ENCODE measurements at regions not wholly inside any gene's neighbourhood (a gene's known extent, or its start where the extent isn't known, plus 50 kb on each side); places are given as distances from the start of the nearest gene placed in this dataset.

DNA sequence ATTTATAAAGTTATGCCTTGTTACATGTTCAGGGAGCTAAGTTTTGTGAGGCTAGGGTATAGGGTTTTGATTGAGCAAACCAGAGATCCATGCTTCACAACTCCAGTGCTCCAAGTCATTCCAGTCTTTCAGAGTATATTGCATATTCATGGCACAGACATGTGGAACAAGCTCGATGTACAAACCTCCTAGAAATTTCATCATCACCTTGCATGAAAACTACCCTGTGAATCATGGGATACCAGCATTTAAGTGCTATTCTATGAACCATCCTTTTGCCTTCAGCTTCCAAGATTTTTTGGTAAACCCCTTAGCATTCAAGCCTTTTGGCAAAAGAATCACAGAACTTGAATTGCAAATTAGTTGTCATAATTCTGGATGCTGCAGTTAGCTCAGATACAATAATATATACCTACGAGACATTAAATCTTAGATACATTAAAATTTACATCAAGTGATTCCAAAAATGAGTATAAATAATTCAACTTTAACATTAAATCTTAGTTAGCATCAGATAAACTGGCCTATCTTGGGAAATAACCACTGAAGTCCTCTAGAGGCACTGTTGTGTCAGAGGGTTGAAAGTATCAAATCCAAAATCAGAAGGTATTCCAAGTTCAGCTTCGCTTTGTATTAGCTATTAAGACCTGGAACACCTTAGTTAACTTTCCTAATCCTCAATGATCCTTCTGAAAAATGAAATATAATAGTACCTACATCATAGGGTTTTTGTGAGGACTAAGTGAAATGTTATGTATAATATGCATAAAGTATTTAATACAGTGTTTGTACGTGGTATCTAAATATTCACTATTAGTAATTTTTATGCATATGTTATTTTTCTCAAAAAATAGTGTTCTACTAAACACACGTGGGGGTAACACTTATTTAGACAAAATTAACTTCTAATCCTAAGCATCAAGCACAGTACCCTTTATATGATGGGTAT is 55.5 kb upstream of the CABCOCO1 start:
- no peak overlapping the region for H3K4me3 ChIP-seq (ENCODE audit: low read depth in 1 of 3, low read length in 3 of 3)
- no peaks in the 10 kb centered on the region for H3K36me3 ChIP-seq (ENCODE audit: control insufficient read depth in 4 of 4, insufficient read depth in 3 of 4, low read depth in 1 of 4, low read length in 3 of 4)
- H3K27ac ChIP-seq (ENCODE audit: low read depth in 1 of 2, low read length in 2 of 2) = no peak overlapping the region
- no peaks in the 10 kb centered on the region for H3K27me3 ChIP-seq (ENCODE audit: control insufficient read depth in 4 of 4, insufficient read depth in 4 of 4, low read length in 3 of 4)
- 64% methylated on average over 5 of the region's 5 CpGs for WGBS
- TF ChIP-seq, protein P1, sequence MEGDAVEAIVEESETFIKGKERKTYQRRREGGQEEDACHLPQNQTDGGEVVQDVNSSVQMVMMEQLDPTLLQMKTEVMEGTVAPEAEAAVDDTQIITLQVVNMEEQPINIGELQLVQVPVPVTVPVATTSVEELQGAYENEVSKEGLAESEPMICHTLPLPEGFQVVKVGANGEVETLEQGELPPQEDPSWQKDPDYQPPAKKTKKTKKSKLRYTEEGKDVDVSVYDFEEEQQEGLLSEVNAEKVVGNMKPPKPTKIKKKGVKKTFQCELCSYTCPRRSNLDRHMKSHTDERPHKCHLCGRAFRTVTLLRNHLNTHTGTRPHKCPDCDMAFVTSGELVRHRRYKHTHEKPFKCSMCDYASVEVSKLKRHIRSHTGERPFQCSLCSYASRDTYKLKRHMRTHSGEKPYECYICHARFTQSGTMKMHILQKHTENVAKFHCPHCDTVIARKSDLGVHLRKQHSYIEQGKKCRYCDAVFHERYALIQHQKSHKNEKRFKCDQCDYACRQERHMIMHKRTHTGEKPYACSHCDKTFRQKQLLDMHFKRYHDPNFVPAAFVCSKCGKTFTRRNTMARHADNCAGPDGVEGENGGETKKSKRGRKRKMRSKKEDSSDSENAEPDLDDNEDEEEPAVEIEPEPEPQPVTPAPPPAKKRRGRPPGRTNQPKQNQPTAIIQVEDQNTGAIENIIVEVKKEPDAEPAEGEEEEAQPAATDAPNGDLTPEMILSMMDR (IDR thresholded peaks at IDR 0.05; ENCODE audit: low read depth, low read length, missing input control) = peak; percentile 31
- TF ChIP-seq RAD21 (IDR thresholded peaks at IDR 0.05) (peak; percentile 32 to 40), RXRA (IDR thresholded peaks at IDR 0.05) (no peak), HNF4A (conservative IDR thresholded peaks at IDR 0.05) (peak in 1 of 2 donors; percentile 6)
- no peaks in the 10 kb centered on the region for H3K9me3 ChIP-seq (ENCODE audit: control insufficient read depth in 4 of 4, low read length in 3 of 4)
- H3K9ac ChIP-seq (ENCODE audit: low read depth in 1 of 2, low read length in 2 of 2) = no peak overlapping the region
- no peak for DNase-seq (ENCODE audit: low spot score)
- no peaks in the 10 kb centered on the region for H3K4me1 ChIP-seq (ENCODE audit: control insufficient read depth in 4 of 4, insufficient read depth in 4 of 4, low read length in 3 of 4)

DNA sequence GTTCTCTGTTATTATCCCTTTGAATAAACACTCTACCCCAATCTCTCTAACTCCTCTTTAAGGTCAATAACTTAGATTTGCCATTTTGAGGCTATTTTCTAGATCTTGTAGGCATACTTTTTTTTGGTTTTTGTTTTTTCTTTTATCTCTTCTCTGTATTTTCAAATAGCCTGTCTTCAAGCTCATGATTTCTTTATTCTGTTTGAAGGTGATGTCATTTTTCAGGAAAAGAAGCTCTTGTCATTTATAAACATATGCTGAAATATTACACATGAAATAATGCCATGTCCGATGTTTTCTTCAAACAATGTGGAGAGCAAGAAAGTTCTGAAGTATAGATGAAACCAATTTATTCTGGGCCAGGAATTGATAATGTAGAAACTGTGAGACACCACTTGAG is 57.5 kb upstream of the CABCOCO1 start:
- H3K9ac ChIP-seq (ENCODE audit: low read depth in 1 of 2, low read length in 2 of 2) = no peak overlapping the region
- TF ChIP-seq FOXA1 (IDR thresholded peaks at IDR 0.05) (no peak), RAD21 (IDR thresholded peaks at IDR 0.05) (no peak), JUND (IDR thresholded peaks at IDR 0.05) (no peak), SP1 (IDR thresholded peaks at IDR 0.05) (no peak), TAF1 (conservative IDR thresholded peaks at IDR 0.05) (no peak), YY1 (IDR thresholded peaks at IDR 0.05) (no peak), HNF4A (conservative IDR thresholded peaks at IDR 0.05) (no peak), NR2F2 (IDR thresholded peaks at IDR 0.05) (no peak), RXRA (IDR thresholded peaks at IDR 0.05) (no peak), EGR1 (IDR thresholded peaks at IDR 0.05; ENCODE audit: low read depth in 2 of 2) (no peak), HNF4G (IDR thresholded peaks at IDR 0.05) (no peak), FOXA2 (IDR thresholded peaks at IDR 0.05) (no peak), GABPA (IDR thresholded peaks at IDR 0.05 in 1 of 2, conservative IDR thresholded peaks at IDR 0.05 in 1 of 2) (no peak)
- TF ChIP-seq, protein P2, sequence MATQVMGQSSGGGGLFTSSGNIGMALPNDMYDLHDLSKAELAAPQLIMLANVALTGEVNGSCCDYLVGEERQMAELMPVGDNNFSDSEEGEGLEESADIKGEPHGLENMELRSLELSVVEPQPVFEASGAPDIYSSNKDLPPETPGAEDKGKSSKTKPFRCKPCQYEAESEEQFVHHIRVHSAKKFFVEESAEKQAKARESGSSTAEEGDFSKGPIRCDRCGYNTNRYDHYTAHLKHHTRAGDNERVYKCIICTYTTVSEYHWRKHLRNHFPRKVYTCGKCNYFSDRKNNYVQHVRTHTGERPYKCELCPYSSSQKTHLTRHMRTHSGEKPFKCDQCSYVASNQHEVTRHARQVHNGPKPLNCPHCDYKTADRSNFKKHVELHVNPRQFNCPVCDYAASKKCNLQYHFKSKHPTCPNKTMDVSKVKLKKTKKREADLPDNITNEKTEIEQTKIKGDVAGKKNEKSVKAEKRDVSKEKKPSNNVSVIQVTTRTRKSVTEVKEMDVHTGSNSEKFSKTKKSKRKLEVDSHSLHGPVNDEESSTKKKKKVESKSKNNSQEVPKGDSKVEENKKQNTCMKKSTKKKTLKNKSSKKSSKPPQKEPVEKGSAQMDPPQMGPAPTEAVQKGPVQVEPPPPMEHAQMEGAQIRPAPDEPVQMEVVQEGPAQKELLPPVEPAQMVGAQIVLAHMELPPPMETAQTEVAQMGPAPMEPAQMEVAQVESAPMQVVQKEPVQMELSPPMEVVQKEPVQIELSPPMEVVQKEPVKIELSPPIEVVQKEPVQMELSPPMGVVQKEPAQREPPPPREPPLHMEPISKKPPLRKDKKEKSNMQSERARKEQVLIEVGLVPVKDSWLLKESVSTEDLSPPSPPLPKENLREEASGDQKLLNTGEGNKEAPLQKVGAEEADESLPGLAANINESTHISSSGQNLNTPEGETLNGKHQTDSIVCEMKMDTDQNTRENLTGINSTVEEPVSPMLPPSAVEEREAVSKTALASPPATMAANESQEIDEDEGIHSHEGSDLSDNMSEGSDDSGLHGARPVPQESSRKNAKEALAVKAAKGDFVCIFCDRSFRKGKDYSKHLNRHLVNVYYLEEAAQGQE (IDR thresholded peaks at IDR 0.05) = no peak
- TF ChIP-seq, protein P3, sequence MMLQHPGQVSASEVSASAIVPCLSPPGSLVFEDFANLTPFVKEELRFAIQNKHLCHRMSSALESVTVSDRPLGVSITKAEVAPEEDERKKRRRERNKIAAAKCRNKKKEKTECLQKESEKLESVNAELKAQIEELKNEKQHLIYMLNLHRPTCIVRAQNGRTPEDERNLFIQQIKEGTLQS (IDR thresholded peaks at IDR 0.05) = no peak
- TF ChIP-seq, protein P4, sequence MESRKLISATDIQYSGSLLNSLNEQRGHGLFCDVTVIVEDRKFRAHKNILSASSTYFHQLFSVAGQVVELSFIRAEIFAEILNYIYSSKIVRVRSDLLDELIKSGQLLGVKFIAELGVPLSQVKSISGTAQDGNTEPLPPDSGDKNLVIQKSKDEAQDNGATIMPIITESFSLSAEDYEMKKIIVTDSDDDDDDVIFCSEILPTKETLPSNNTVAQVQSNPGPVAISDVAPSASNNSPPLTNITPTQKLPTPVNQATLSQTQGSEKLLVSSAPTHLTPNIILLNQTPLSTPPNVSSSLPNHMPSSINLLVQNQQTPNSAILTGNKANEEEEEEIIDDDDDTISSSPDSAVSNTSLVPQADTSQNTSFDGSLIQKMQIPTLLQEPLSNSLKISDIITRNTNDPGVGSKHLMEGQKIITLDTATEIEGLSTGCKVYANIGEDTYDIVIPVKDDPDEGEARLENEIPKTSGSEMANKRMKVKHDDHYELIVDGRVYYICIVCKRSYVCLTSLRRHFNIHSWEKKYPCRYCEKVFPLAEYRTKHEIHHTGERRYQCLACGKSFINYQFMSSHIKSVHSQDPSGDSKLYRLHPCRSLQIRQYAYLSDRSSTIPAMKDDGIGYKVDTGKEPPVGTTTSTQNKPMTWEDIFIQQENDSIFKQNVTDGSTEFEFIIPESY (IDR thresholded peaks at IDR 0.05) = no peak
- TF ChIP-seq, protein P5, sequence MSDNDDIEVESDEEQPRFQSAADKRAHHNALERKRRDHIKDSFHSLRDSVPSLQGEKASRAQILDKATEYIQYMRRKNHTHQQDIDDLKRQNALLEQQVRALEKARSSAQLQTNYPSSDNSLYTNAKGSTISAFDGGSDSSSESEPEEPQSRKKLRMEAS (IDR thresholded peaks at IDR 0.05) = no peak
- TF ChIP-seq, protein P1 (IDR thresholded peaks at IDR 0.05; ENCODE audit: low read depth, low read length, missing input control) = no peak
- no peak for DNase-seq (ENCODE audit: low spot score)
- no peaks in the 10 kb centered on the region for H3K9me3 ChIP-seq (ENCODE audit: control insufficient read depth in 4 of 4, low read length in 3 of 4)
- H3K27me3 ChIP-seq (ENCODE audit: control insufficient read depth in 4 of 4, insufficient read depth in 4 of 4, low read length in 3 of 4) = no peaks in the 10 kb centered on the region
- no peak overlapping the region for H3K27ac ChIP-seq (ENCODE audit: low read depth in 1 of 2, low read length in 2 of 2)
- no peak overlapping the region for H3K4me3 ChIP-seq (ENCODE audit: low read depth in 1 of 3, low read length in 3 of 3)
- no peaks in the 10 kb centered on the region for H3K36me3 ChIP-seq (ENCODE audit: control insufficient read depth in 4 of 4, insufficient read depth in 3 of 4, low read depth in 1 of 4, low read length in 3 of 4)
- H3K4me1 ChIP-seq (ENCODE audit: control insufficient read depth in 4 of 4, insufficient read depth in 4 of 4, low read length in 3 of 4) = no peaks in the 10 kb centered on the region
- 81% methylated on average over 1 of the region's 1 CpG for WGBS
